WTC11 (cell line): ENCODE measurements at regions not wholly inside any gene's neighbourhood (a gene's known extent, or its start where the extent isn't known, plus 50 kb on each side); places are given as distances from the start of the nearest gene placed in this dataset.

Experiments used
- ATAC-seq: fragments of 200-7000 bp; cut with Tn5 transposase; 2 replicates; pipeline ENCODE4 v1.10.0; 2021; ENCODE audit warnings: mild to moderate bottlenecking, moderate library complexity
- CTCF ChIA-PET: fragments of 300-600 bp; sonication (Branson Sonifier 250); formaldehyde crosslinking; loops from one replicate; lab custom pipeline; 2021; ENCODE audit warnings: antibody characterized with exemption; lab: Charles Lee
- POLR2A ChIA-PET: fragments of 350-600 bp; sonication (Branson Sonifier 250); formaldehyde crosslinking; loops from one replicate; lab custom pipeline; 2021; ENCODE audit warnings: antibody characterized with exemption; lab: Charles Lee
- DNase-seq: peaks from one replicate; pipeline ENCODE4 v3.0.0; 2021; ENCODE audit warnings: low spot score
- H3K27ac Mint-ChIP-seq: 2 replicates; pipeline ENCODE4 v1.8.0; 2021; ENCODE audit warnings: mixed read lengths
- H3K27me3 Mint-ChIP-seq: 2 replicates; pipeline ENCODE4 v1.8.0; 2021; ENCODE audit warnings: low read depth, mild to moderate bottlenecking, moderate library complexity, mixed read lengths
- H3K36me3 Mint-ChIP-seq: 2 replicates; pipeline ENCODE4 v1.8.0; 2021; ENCODE audit warnings: mixed read lengths
- H3K4me1 Mint-ChIP-seq: 2 replicates; pipeline ENCODE4 v1.8.0; 2022; ENCODE audit warnings: mixed read lengths
- H3K4me3 Mint-ChIP-seq: 2 replicates; pipeline ENCODE4 v1.8.0; 2021; ENCODE audit warnings: mild to moderate bottlenecking, moderate library complexity, mixed read lengths
- H3K9me3 Mint-ChIP-seq: 2 replicates; pipeline ENCODE4 v1.8.0; 2021; ENCODE audit warnings: mixed read lengths
- CBFB ChIP-seq: sonication (generic); formaldehyde crosslinking; IDR thresholded peaks from 2 replicates; pipeline ENCODE4 v1.8.1; 2022; ENCODE audit warnings: mild to moderate bottlenecking, low read depth, missing genetic modification reagents
- NFATC4 ChIP-seq: fragments of 250-450 bp; sonication (Bioruptor Pico); IDR thresholded peaks from 2 replicates; pipeline ENCODE4 v1.9.0; 2021; ENCODE audit warnings: mild to moderate bottlenecking
- NFE2L1 ChIP-seq: sonication (generic); formaldehyde crosslinking; IDR thresholded peaks from 2 replicates; pipeline ENCODE4 v1.8.1; 2023; ENCODE audit warnings: missing genetic modification reagents
- SOX15 ChIP-seq: fragments of 250-450 bp; sonication (Bioruptor Pico); IDR thresholded peaks from 2 replicates; pipeline ENCODE4 v1.9.0; 2021; ENCODE audit warnings: mild to moderate bottlenecking
- ZNF416 ChIP-seq: fragments of 250-450 bp; sonication (Bioruptor Pico); IDR thresholded peaks from 2 replicates; pipeline ENCODE4 v1.9.0; 2021; ENCODE audit warnings: mild to moderate bottlenecking, inconsistent platforms
- TF ChIP-seq, protein P1 (sequence below): fragments of 250-450 bp; sonication (Bioruptor Pico); IDR thresholded peaks from 2 replicates; pipeline ENCODE4 v1.8.0; 2021; ENCODE audit warnings: mild to moderate bottlenecking
- TF ChIP-seq, protein P2 (sequence below): sonication (generic); formaldehyde crosslinking; IDR thresholded peaks from 2 replicates; pipeline ENCODE4 v1.8.1; 2023; ENCODE audit warnings: mild to moderate bottlenecking, missing genetic modification reagents
- TF ChIP-seq, protein P3 (sequence below): sonication (generic); formaldehyde crosslinking; IDR thresholded peaks from 2 replicates; pipeline ENCODE4 v1.8.1; 2022; ENCODE audit warnings: missing genetic modification reagents, borderline replicate concordance
- TF ChIP-seq, protein P4 (sequence below): fragments of 250-450 bp; sonication (Bioruptor Pico); IDR thresholded peaks from 2 replicates; pipeline ENCODE4 v1.9.0; 2021; ENCODE audit warnings: mild to moderate bottlenecking
- TF ChIP-seq, protein P5 (sequence below): sonication (generic); formaldehyde crosslinking; IDR thresholded peaks from 2 replicates; pipeline ENCODE4 v1.8.1; 2023; ENCODE audit warnings: mild to moderate bottlenecking, missing genetic modification reagents, moderate library complexity
- TF ChIP-seq, protein P6 (sequence below): sonication (generic); formaldehyde crosslinking; IDR thresholded peaks from 2 replicates; pipeline ENCODE4 v1.8.1; 2022; ENCODE audit warnings: mild to moderate bottlenecking, missing genetic modification reagents, moderate library complexity, borderline replicate concordance
- TF ChIP-seq, protein P7 (sequence below): sonication (generic); formaldehyde crosslinking; IDR thresholded peaks from 2 replicates; pipeline ENCODE4 v1.8.1; 2022; ENCODE audit warnings: low read depth, mild to moderate bottlenecking, moderate library complexity, missing genetic modification reagents, borderline replicate concordance
- TF ChIP-seq, protein P8 (sequence below): fragments of 250-450 bp; sonication (Bioruptor Pico); IDR thresholded peaks from 2 replicates; pipeline ENCODE4 v2.1.2; 2022; ENCODE audit warnings: mild to moderate bottlenecking, moderate library complexity
- TF ChIP-seq, protein P9 (sequence below): fragments of 250-450 bp; sonication (Bioruptor Pico); IDR thresholded peaks from 2 replicates; pipeline ENCODE4 v1.9.0; 2021; ENCODE audit warnings: mild to moderate bottlenecking, borderline replicate concordance

DNA sequence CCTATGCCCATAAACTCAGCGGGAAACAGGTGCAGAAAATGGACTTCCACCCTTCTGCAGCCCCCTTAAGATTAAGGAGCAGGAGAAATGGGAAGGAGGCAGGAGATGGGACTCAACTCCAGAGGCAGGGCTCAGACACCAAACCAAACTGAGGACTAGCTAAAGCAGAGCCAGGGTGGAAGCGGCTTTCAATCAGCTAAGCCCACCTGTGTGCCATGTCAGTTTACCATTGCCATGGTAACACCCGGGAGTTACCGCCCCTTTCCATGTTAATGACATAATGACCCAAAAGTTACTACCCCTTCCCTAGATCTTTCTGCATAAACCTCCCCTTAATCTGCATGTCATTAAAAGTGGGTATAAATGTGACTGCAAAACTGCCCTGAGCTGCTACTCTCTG lies 653.5 kb downstream of the PTPRU start:
- CTCF ChIA-PET: interaction anchor here (1.2 to 1.3 kb wide), 4 partner anchors 12 to 96 kb away, joined by 3 to 4 read pairs (median 3); no protein-coding TSS in a partner anchor
- peaks cover 3% of the 10 kb centered on the region; the same call in 1 of the 2 replicates for H3K4me1 Mint-ChIP-seq
- POLR2A ChIA-PET: no interaction called here
- no peaks in the 10 kb centered on the region for H3K9me3 Mint-ChIP-seq
- H3K27ac Mint-ChIP-seq: no peak overlapping the region
- peak; percentile 35 for DNase-seq
- no peaks in the 10 kb centered on the region for H3K36me3 Mint-ChIP-seq
- TF ChIP-seq ZNF416 (CRISPR knock-in tag): no peak
- TF ChIP-seq, protein P1, sequence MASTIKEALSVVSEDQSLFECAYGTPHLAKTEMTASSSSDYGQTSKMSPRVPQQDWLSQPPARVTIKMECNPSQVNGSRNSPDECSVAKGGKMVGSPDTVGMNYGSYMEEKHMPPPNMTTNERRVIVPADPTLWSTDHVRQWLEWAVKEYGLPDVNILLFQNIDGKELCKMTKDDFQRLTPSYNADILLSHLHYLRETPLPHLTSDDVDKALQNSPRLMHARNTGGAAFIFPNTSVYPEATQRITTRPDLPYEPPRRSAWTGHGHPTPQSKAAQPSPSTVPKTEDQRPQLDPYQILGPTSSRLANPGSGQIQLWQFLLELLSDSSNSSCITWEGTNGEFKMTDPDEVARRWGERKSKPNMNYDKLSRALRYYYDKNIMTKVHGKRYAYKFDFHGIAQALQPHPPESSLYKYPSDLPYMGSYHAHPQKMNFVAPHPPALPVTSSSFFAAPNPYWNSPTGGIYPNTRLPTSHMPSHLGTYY (CRISPR knock-in tag): no peak
- TF ChIP-seq CBFB (CRISPR knock-in tag): no peak
- TF ChIP-seq, protein P2, sequence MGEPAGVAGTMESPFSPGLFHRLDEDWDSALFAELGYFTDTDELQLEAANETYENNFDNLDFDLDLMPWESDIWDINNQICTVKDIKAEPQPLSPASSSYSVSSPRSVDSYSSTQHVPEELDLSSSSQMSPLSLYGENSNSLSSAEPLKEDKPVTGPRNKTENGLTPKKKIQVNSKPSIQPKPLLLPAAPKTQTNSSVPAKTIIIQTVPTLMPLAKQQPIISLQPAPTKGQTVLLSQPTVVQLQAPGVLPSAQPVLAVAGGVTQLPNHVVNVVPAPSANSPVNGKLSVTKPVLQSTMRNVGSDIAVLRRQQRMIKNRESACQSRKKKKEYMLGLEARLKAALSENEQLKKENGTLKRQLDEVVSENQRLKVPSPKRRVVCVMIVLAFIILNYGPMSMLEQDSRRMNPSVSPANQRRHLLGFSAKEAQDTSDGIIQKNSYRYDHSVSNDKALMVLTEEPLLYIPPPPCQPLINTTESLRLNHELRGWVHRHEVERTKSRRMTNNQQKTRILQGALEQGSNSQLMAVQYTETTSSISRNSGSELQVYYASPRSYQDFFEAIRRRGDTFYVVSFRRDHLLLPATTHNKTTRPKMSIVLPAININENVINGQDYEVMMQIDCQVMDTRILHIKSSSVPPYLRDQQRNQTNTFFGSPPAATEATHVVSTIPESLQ (CRISPR knock-in tag): no peak
- no peak for TF ChIP-seq SOX15 (CRISPR knock-in tag)
- no peak for TF ChIP-seq NFATC4 (CRISPR knock-in tag)
- TF ChIP-seq, protein P3, sequence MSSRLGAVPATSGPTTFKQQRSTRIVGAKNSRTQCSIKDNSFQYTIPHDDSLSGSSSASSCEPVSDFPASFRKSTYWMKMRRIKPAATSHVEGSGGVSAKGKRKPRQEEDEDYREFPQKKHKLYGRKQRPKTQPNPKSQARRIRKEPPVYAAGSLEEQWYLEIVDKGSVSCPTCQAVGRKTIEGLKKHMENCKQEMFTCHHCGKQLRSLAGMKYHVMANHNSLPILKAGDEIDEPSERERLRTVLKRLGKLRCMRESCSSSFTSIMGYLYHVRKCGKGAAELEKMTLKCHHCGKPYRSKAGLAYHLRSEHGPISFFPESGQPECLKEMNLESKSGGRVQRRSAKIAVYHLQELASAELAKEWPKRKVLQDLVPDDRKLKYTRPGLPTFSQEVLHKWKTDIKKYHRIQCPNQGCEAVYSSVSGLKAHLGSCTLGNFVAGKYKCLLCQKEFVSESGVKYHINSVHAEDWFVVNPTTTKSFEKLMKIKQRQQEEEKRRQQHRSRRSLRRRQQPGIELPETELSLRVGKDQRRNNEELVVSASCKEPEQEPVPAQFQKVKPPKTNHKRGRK (CRISPR knock-in tag): no peak
- TF ChIP-seq, protein P4, sequence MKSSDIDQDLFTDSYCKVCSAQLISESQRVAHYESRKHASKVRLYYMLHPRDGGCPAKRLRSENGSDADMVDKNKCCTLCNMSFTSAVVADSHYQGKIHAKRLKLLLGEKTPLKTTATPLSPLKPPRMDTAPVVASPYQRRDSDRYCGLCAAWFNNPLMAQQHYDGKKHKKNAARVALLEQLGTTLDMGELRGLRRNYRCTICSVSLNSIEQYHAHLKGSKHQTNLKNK (CRISPR knock-in tag): no peak
- TF ChIP-seq, protein P5, sequence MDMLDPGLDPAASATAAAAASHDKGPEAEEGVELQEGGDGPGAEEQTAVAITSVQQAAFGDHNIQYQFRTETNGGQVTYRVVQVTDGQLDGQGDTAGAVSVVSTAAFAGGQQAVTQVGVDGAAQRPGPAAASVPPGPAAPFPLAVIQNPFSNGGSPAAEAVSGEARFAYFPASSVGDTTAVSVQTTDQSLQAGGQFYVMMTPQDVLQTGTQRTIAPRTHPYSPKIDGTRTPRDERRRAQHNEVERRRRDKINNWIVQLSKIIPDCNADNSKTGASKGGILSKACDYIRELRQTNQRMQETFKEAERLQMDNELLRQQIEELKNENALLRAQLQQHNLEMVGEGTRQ (CRISPR knock-in tag): no peak
- TF ChIP-seq, protein P6, sequence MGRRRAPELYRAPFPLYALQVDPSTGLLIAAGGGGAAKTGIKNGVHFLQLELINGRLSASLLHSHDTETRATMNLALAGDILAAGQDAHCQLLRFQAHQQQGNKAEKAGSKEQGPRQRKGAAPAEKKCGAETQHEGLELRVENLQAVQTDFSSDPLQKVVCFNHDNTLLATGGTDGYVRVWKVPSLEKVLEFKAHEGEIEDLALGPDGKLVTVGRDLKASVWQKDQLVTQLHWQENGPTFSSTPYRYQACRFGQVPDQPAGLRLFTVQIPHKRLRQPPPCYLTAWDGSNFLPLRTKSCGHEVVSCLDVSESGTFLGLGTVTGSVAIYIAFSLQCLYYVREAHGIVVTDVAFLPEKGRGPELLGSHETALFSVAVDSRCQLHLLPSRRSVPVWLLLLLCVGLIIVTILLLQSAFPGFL: no peak
- TF ChIP-seq, protein P7, sequence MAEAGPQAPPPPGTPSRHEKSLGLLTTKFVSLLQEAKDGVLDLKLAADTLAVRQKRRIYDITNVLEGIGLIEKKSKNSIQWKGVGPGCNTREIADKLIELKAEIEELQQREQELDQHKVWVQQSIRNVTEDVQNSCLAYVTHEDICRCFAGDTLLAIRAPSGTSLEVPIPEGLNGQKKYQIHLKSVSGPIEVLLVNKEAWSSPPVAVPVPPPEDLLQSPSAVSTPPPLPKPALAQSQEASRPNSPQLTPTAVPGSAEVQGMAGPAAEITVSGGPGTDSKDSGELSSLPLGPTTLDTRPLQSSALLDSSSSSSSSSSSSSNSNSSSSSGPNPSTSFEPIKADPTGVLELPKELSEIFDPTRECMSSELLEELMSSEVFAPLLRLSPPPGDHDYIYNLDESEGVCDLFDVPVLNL (CRISPR knock-in tag): no peak
- TF ChIP-seq, protein P8, sequence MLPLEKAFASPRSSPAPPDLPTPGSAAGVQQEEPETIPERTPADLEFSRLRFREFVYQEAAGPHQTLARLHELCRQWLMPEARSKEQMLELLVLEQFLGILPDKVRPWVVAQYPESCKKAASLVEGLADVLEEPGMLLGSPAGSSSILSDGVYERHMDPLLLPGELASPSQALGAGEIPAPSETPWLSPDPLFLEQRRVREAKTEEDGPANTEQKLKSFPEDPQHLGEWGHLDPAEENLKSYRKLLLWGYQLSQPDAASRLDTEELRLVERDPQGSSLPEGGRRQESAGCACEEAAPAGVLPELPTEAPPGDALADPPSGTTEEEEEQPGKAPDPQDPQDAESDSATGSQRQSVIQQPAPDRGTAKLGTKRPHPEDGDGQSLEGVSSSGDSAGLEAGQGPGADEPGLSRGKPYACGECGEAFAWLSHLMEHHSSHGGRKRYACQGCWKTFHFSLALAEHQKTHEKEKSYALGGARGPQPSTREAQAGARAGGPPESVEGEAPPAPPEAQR (CRISPR knock-in tag): no peak
- no peak for TF ChIP-seq NFE2L1
- TF ChIP-seq, protein P9, sequence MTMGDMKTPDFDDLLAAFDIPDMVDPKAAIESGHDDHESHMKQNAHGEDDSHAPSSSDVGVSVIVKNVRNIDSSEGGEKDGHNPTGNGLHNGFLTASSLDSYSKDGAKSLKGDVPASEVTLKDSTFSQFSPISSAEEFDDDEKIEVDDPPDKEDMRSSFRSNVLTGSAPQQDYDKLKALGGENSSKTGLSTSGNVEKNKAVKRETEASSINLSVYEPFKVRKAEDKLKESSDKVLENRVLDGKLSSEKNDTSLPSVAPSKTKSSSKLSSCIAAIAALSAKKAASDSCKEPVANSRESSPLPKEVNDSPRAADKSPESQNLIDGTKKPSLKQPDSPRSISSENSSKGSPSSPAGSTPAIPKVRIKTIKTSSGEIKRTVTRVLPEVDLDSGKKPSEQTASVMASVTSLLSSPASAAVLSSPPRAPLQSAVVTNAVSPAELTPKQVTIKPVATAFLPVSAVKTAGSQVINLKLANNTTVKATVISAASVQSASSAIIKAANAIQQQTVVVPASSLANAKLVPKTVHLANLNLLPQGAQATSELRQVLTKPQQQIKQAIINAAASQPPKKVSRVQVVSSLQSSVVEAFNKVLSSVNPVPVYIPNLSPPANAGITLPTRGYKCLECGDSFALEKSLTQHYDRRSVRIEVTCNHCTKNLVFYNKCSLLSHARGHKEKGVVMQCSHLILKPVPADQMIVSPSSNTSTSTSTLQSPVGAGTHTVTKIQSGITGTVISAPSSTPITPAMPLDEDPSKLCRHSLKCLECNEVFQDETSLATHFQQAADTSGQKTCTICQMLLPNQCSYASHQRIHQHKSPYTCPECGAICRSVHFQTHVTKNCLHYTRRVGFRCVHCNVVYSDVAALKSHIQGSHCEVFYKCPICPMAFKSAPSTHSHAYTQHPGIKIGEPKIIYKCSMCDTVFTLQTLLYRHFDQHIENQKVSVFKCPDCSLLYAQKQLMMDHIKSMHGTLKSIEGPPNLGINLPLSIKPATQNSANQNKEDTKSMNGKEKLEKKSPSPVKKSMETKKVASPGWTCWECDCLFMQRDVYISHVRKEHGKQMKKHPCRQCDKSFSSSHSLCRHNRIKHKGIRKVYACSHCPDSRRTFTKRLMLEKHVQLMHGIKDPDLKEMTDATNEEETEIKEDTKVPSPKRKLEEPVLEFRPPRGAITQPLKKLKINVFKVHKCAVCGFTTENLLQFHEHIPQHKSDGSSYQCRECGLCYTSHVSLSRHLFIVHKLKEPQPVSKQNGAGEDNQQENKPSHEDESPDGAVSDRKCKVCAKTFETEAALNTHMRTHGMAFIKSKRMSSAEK (CRISPR knock-in tag): no peak
- no peaks in the 10 kb centered on the region; the same call in 1 of the 2 replicates for H3K27me3 Mint-ChIP-seq
- no peak overlapping the region for H3K4me3 Mint-ChIP-seq
- ATAC-seq: peak; percentile 65
